GM12878 (cell line): ENCODE measurements at regions not wholly inside any gene's neighbourhood (a gene's known extent, or its start where the extent isn't known, plus 50 kb on each side); places are given as distances from the start of the nearest gene placed in this dataset.

ENCODE experiments used
- ATAC-seq: fragments of 200-7000 bp; cut with Tn5 transposase; 3 replicates; pipeline ENCODE4 v1.9.1; 2020; ENCODE audit warnings: mild to moderate bottlenecking, moderate library complexity
- BruUV-seq: library from RNA; stranded (reverse); fragments of 400-500 nt; replicated peaks from 2 replicates; lab custom pipeline; 2021; lab: Mats Ljungman, UMichigan
- CTCF ChIA-PET: fragments of 300-600 bp; sonication (Branson Sonifier 250); formaldehyde crosslinking; extraction: SDS; loops from one replicate; lab custom pipeline; 2021; ENCODE audit warnings: inconsistent platforms; lab: Yijun Ruan, JAX
- POLR2A ChIA-PET: fragments of 350-600 bp; formaldehyde crosslinking; extraction: SDS; loops from one replicate; lab custom pipeline; 2021; ENCODE audit warnings: inconsistent platforms; lab: Charles Lee
- RAD21 ChIA-PET: fragments of 300-600 bp; sonication (Branson Sonifier 250); formaldehyde crosslinking; loops from one replicate; lab custom pipeline; 2023; ENCODE audit warnings: antibody characterized with exemption; ENCODE audit not compliant: unreplicated experiment; lab: Charles Lee
- SMC1A ChIA-PET: fragments of 300-600 bp; sonication (Branson Sonifier 250); formaldehyde crosslinking; loops from one replicate; lab custom pipeline; 2023; ENCODE audit not compliant: unreplicated experiment, uncharacterized antibody; lab: Charles Lee
- DNase-seq: peaks from one replicate; pipeline ENCODE4 v3.0.0-alpha.2; 2011; ENCODE audit warnings: low read depth, low spot score
- FAIRE-seq: peaks from 3 replicates; lab custom pipeline; 2011; peaks lifted over from hg19 to GRCh38; lab: Jason Lieb, UNC
- H2AFZ ChIP-seq: 2 replicates; pipeline ENCODE4 v1.6.0; 2011; ENCODE audit warnings: low read depth, low read length, control low read depth; ENCODE audit not compliant: control insufficient read depth
- H3K27ac ChIP-seq: 2 replicates; pipeline ENCODE4 v1.5.1; 2011; ENCODE audit warnings: control low read depth; ENCODE audit not compliant: control insufficient read depth, insufficient read depth
- H3K27me3 ChIP-seq, 2 experiments: replicated peaks in 1 of 2; 2 replicates each; pipeline versions ENCODE4 v1.6.0 to v1.6.1; 2011; ENCODE audit warnings: low read length in 1 of 2; ENCODE audit not compliant: control insufficient read depth in 2 of 2, insufficient read depth in 2 of 2
- H3K36me3 ChIP-seq, 2 experiments: 2 replicates each; pipeline ENCODE4 v1.5.1; 2011; ENCODE audit warnings: low read length in 1 of 2; ENCODE audit not compliant: control insufficient read depth in 2 of 2, insufficient read depth in 2 of 2
- H3K4me1 ChIP-seq: 2 replicates; pipeline ENCODE4 v1.6.1; 2011; ENCODE audit warnings: mild to moderate bottlenecking, low read length, moderate library complexity, mixed read lengths; ENCODE audit not compliant: control insufficient read depth, insufficient read depth
- H3K4me2 ChIP-seq: 2 replicates; pipeline ENCODE4 v1.6.0; 2011; ENCODE audit warnings: control low read depth; ENCODE audit not compliant: control insufficient read depth, insufficient read depth
- H3K4me3 ChIP-seq: fragments of 200-600 bp; sonication (generic); 2 replicates; pipeline ENCODE4 v1.5.1; 2016
- H3K79me2 ChIP-seq: 2 replicates; pipeline ENCODE4 v1.6.0; 2011; ENCODE audit warnings: low read length; ENCODE audit not compliant: control insufficient read depth, insufficient read depth
- H3K9ac ChIP-seq: 2 replicates; pipeline ENCODE4 v1.8.0; 2011; ENCODE audit warnings: low read length, control low read depth, mixed read lengths; ENCODE audit not compliant: control insufficient read depth, insufficient read depth
- H3K9me3 ChIP-seq: replicated peaks from 3 replicates; pipeline ENCODE4 v1.5.1; 2011; ENCODE audit warnings: mild to moderate bottlenecking, low read length; ENCODE audit not compliant: control insufficient read depth, insufficient read depth
- H4K20me1 ChIP-seq: 2 replicates; pipeline ENCODE4 v1.6.0; 2011; ENCODE audit not compliant: control insufficient read depth, insufficient read depth
- CBX5 ChIP-seq: sonication (generic); IDR thresholded peaks from 2 replicates; pipeline ENCODE4 v1.6.1; 2016; ENCODE audit warnings: low read depth, moderate library complexity, mild to moderate bottlenecking, inconsistent platforms
- CREM ChIP-seq: IDR thresholded peaks from 2 replicates; pipeline ENCODE4 v1.6.1; 2014; ENCODE audit warnings: antibody characterized with exemption, low read depth
- EZH2 ChIP-seq: IDR thresholded peaks from 2 replicates; pipeline ENCODE4 v1.6.1; 2012; ENCODE audit warnings: low read depth, mild to moderate bottlenecking, control low read depth, inconsistent platforms, low read length, borderline replicate concordance; ENCODE audit not compliant: control insufficient read depth
- HDGF ChIP-seq: fragments of 450-650 bp; IDR thresholded peaks from 2 replicates; pipeline ENCODE4 v1.6.1; 2016; ENCODE audit warnings: antibody characterized with exemption
- KAT2A ChIP-seq: conservative IDR thresholded peaks from 2 replicates; pipeline ENCODE4 v1.6.1; 2011; ENCODE audit warnings: low read depth, low read length; ENCODE audit not compliant: control insufficient read depth
- NFIC ChIP-seq: IDR thresholded peaks from 2 replicates; pipeline ENCODE4 v1.6.1; 2012; ENCODE audit warnings: low read depth, mild to moderate bottlenecking, inconsistent platforms, low read length, moderate library complexity
- RUNX3 ChIP-seq: IDR thresholded peaks from 2 replicates; pipeline ENCODE4 v1.6.1; 2012; ENCODE audit warnings: low read length, inconsistent platforms
- SPI1 ChIP-seq: IDR thresholded peaks from 2 replicates; pipeline ENCODE4 v1.6.1; 2011; ENCODE audit warnings: low read depth, mild to moderate bottlenecking, low read length, moderate library complexity, borderline replicate concordance; ENCODE audit not compliant: insufficient read depth
- WGBS: methylation state at CpG from one replicate; pipeline ENCODE4 v1.1.6; 2016; ENCODE audit warnings: low lambda C conversion rate; ENCODE audit not compliant: insufficient replicate concordance, insufficient coverage; ENCODE audit errors: missing lambda C conversion rate; 5-methylcytosine and 5-hydroxymethylcytosine counted together
- in situ Hi-C: fragments of 300-500 bp; cut with MboI; formaldehyde crosslinking; loops from 9 replicates; pipeline ENCODE4 v1.14.3; 2018; ENCODE audit warnings: mixed read lengths
- intact Hi-C: fragments of 100-400 bp; cut with micrococcal nuclease; formaldehyde crosslinking; loops from one replicate; pipeline ENCODE4 v1.14.2; 2022; ENCODE audit not compliant: unreplicated experiment
- TF ChIP-seq, protein P1 (sequence below): IDR thresholded peaks from 2 replicates; pipeline ENCODE4 v1.6.1; 2012; ENCODE audit warnings: low read length, inconsistent platforms

DNA sequence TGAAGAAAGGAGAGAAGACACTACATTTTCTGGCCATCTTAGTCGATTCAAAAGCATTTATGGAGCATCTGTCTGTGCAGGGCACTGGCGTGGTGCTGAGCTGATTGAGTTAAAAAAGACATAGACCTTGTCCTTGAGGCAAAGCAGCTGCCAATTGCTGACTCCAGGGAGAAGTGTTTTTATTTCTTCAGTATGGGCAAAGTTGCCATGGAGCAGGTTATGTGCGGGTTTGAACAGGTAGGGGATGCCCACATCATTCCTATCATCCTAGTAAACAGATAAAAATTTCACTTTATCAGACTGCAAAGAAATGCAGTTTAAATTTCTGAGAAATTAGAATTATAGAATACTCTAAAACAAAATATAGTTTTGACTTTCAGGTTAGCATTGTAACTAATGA is 125.8 kb downstream of the NUP35 start:
- in situ Hi-C loops, result no loop called here
- RAD21 ChIA-PET, result interaction anchor here (2.3 kb wide), 1 partner anchor 110 kb away, joined by 10 read pairs; no protein-coding TSS in a partner anchor
- H3K36me3 ChIP-seq, result no peaks in the 10 kb centered on the region
- SMC1A ChIA-PET, result interaction anchor here (0.5 to 1.6 kb wide), 2 partner anchors 46 to 834 kb away, joined by 3 to 8 read pairs; no protein-coding TSS in a partner anchor
- intact Hi-C loops, result no loop called here
- H3K4me1 ChIP-seq, result no peaks in the 10 kb centered on the region
- no peak overlapping the region for H2AFZ ChIP-seq
- no peaks in the 10 kb centered on the region for H3K9me3 ChIP-seq
- CTCF ChIA-PET, result interaction anchor here (1.1 to 2.8 kb wide), 4 partner anchors 14 to 110 kb away, joined by 3 to 16 read pairs (median 4); no protein-coding TSS in a partner anchor
- WGBS, result 18% methylated on average over 3 of the region's 3 CpGs
- POLR2A ChIA-PET, result no interaction called here
- H3K4me2 ChIP-seq, result no peak overlapping the region
- FAIRE-seq (no peak), ATAC-seq (no peak), DNase-seq (no peak)
- H3K79me2 ChIP-seq, result no peaks in the 10 kb centered on the region
- BruUV-seq, result no TSS peak
- TF ChIP-seq NFIC (no peak), RUNX3 (no peak), CBX5 (no peak), EZH2 (no peak)
- TF ChIP-seq, protein P1, sequence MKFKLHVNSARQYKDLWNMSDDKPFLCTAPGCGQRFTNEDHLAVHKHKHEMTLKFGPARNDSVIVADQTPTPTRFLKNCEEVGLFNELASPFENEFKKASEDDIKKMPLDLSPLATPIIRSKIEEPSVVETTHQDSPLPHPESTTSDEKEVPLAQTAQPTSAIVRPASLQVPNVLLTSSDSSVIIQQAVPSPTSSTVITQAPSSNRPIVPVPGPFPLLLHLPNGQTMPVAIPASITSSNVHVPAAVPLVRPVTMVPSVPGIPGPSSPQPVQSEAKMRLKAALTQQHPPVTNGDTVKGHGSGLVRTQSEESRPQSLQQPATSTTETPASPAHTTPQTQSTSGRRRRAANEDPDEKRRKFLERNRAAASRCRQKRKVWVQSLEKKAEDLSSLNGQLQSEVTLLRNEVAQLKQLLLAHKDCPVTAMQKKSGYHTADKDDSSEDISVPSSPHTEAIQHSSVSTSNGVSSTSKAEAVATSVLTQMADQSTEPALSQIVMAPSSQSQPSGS, result no peak
- H3K27me3 ChIP-seq, result no peaks in the 10 kb centered on the region
- H4K20me1 ChIP-seq, result no peaks in the 10 kb centered on the region
- no peak overlapping the region for H3K9ac ChIP-seq
- H3K27ac ChIP-seq, result no peak overlapping the region
- H3K4me3 ChIP-seq, result no peak overlapping the region

DNA sequence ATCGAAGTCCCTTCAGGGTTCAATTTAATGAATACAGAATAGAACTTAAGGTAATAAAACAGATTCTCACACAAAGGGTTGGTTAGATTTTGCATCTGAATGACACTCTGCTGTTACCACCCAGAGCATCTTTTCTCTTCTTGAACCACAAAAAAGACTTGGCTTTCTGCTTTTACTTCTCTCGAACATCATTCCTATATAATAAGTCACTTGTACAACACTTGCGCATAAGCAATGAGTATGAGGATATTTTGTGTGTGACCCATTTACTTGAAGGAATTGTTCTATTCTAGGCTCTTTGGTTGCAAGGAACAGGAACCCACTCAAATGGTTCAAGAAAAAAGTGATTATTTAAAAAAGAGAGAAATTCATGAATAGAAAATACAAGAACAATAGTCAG is 126.2 kb downstream of the NUP35 start:
- CTCF ChIA-PET, result interaction anchor here (1.3 to 2.8 kb wide), 4 partner anchors 9 to 109 kb away, joined by 3 to 16 read pairs (median 4); no protein-coding TSS in a partner anchor
- RAD21 ChIA-PET, result interaction anchor here (2.3 kb wide), 1 partner anchor 109 kb away, joined by 10 read pairs; no protein-coding TSS in a partner anchor
- intact Hi-C loops (no loop called here), in situ Hi-C loops (no loop called here)
- Histone ChIP-seq H4K20me1 (no peaks in the 10 kb centered on the region), H3K4me1 (no peaks in the 10 kb centered on the region), H3K9me3 (no peaks in the 10 kb centered on the region), H3K4me3 (no peak overlapping the region), H3K27me3 (no peaks in the 10 kb centered on the region), H3K79me2 (no peaks in the 10 kb centered on the region), H3K4me2 (no peak overlapping the region), H3K27ac (no peak overlapping the region), H3K36me3 (no peaks in the 10 kb centered on the region), H3K9ac (no peak overlapping the region)
- DNase-seq (no peak), ATAC-seq (no peak), FAIRE-seq (no peak)
- SMC1A ChIA-PET, result interaction anchor here (0.5 kb wide), 1 partner anchor 834 kb away, joined by 3 read pairs; no protein-coding TSS in a partner anchor
- BruUV-seq, result no TSS peak
- WGBS, result 33% methylated on average over 3 of the region's 3 CpGs
- POLR2A ChIA-PET, result no interaction called here
- no peak for TF ChIP-seq CREM
- no peak for TF ChIP-seq KAT2A
- no peak for TF ChIP-seq HDGF
- TF ChIP-seq SPI1, result no peak
- TF ChIP-seq, all 136 proteins: peak for 0
- no peak overlapping the region for H2AFZ ChIP-seq
